ENCODE measurements at regions not wholly inside any gene's neighbourhood (a gene's known extent, or its start where the extent isn't known, plus 50 kb on each side); places are given as distances from the start of the nearest gene placed in this dataset.

DNA sequence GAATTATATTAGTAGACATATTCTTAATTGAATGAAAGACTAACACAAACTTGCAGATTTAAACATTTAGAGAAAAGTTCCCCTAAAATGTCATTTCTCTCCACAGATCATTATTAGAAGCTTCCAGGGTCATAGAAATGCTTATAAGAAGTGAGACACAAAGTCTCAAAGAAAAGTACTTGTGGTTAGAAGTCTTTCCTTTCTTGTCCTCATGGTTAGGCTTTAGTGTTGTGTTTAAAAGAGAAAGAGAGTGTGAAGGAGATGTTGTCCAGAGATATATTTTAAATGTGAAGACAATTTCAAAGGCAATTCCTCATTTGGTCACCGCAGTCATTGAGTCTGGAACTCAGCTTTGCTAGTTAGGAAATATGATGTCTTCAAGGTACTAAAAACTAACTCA is 230.4 kb upstream of the ARPP21 start:
- CTCF ChIA-PET: no interaction called here

More for the DNA sequence above, 230.4 kb upstream of the ARPP21 start:
- no peaks in the 10 kb centered on the region for H3K9me3 ChIP-seq (replicated peaks; ENCODE audit: control insufficient read depth, insufficient read depth, low read length)
- ChIA-PET RAD21 (ENCODE audit: unreplicated experiment) (no interaction called here), SMC1A (ENCODE audit: uncharacterized antibody, unreplicated experiment) (no interaction called here), POLR2A (interaction anchor here (0.6 kb wide), 1 partner anchor 45 kb away, joined by 4 read pairs; no protein-coding TSS in a partner anchor)
- no peak overlapping the region for H3K27ac ChIP-seq (ENCODE audit: control insufficient read depth, insufficient read depth)
- H3K4me3 ChIP-seq: no peak overlapping the region
- BruUV-seq (replicated peaks): no TSS peak
- H3K4me1 ChIP-seq (ENCODE audit: control insufficient read depth, insufficient read depth, low read length): no peaks in the 10 kb centered on the region
- H4K20me1 ChIP-seq (ENCODE audit: control insufficient read depth, insufficient read depth): no peaks in the 10 kb centered on the region
- intact Hi-C loops (cut with micrococcal nuclease; ENCODE audit: unreplicated experiment): no loop called here
- FAIRE-seq (no peak), DNase-seq (ENCODE audit: low read depth, low spot score) (no peak), ATAC-seq (no peak)
- H3K79me2 ChIP-seq (ENCODE audit: control insufficient read depth, insufficient read depth, low read length): no peaks in the 10 kb centered on the region
- 25% methylated on average over 1 of the region's 1 CpG for WGBS (ENCODE audit: insufficient coverage, insufficient replicate concordance, low lambda C conversion rate, missing lambda C conversion rate)
- H3K4me2 ChIP-seq (ENCODE audit: control insufficient read depth, insufficient read depth): no peak overlapping the region
- no peaks in the 10 kb centered on the region for H3K36me3 ChIP-seq (ENCODE audit: control insufficient read depth in 2 of 2, insufficient read depth in 2 of 2, low read length in 1 of 2)
- in situ Hi-C loops (cut with MboI): no loop called here
- no peak overlapping the region for H3K9ac ChIP-seq (ENCODE audit: control insufficient read depth, insufficient read depth, low read length)
- H3K27me3 ChIP-seq (replicated peaks in 1 of 2; ENCODE audit: control insufficient read depth in 2 of 2, insufficient read depth in 2 of 2, low read length in 1 of 2): no peaks in the 10 kb centered on the region
- TF ChIP-seq CHD1 (IDR thresholded peaks at IDR 0.05; ENCODE audit: low read depth, low read length): no peak
- no peak for TF ChIP-seq ZNF207 (IDR thresholded peaks at IDR 0.05; ENCODE audit: borderline replicate concordance)
- no peak for TF ChIP-seq HDAC6 (IDR thresholded peaks at IDR 0.05; ENCODE audit: unreplicated experiment)
- no peak for TF ChIP-seq ZNF384 (IDR thresholded peaks at IDR 0.05; ENCODE audit: borderline replicate concordance, low read depth, low read length)
- TF ChIP-seq YBX1 (IDR thresholded peaks at IDR 0.05): no peak
- TF ChIP-seq, protein P1, sequence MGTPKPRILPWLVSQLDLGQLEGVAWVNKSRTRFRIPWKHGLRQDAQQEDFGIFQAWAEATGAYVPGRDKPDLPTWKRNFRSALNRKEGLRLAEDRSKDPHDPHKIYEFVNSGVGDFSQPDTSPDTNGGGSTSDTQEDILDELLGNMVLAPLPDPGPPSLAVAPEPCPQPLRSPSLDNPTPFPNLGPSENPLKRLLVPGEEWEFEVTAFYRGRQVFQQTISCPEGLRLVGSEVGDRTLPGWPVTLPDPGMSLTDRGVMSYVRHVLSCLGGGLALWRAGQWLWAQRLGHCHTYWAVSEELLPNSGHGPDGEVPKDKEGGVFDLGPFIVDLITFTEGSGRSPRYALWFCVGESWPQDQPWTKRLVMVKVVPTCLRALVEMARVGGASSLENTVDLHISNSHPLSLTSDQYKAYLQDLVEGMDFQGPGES (IDR thresholded peaks at IDR 0.05): no peak
- TF ChIP-seq E2F4 (IDR thresholded peaks at IDR 0.05; ENCODE audit: low read depth, low read length): no peak
- TF ChIP-seq, protein P2, sequence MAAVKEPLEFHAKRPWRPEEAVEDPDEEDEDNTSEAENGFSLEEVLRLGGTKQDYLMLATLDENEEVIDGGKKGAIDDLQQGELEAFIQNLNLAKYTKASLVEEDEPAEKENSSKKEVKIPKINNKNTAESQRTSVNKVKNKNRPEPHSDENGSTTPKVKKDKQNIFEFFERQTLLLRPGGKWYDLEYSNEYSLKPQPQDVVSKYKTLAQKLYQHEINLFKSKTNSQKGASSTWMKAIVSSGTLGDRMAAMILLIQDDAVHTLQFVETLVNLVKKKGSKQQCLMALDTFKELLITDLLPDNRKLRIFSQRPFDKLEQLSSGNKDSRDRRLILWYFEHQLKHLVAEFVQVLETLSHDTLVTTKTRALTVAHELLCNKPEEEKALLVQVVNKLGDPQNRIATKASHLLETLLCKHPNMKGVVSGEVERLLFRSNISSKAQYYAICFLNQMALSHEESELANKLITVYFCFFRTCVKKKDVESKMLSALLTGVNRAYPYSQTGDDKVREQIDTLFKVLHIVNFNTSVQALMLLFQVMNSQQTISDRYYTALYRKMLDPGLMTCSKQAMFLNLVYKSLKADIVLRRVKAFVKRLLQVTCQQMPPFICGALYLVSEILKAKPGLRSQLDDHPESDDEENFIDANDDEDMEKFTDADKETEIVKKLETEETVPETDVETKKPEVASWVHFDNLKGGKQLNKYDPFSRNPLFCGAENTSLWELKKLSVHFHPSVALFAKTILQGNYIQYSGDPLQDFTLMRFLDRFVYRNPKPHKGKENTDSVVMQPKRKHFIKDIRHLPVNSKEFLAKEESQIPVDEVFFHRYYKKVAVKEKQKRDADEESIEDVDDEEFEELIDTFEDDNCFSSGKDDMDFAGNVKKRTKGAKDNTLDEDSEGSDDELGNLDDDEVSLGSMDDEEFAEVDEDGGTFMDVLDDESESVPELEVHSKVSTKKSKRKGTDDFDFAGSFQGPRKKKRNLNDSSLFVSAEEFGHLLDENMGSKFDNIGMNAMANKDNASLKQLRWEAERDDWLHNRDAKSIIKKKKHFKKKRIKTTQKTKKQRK (IDR thresholded peaks at IDR 0.05; ENCODE audit: low read depth, low read length): no peak
- TF ChIP-seq LARP7 (IDR thresholded peaks at IDR 0.05): no peak
- no peak for TF ChIP-seq ATF2 (IDR thresholded peaks at IDR 0.05; ENCODE audit: low read length)
- no peak overlapping the region for H2AFZ ChIP-seq (ENCODE audit: control insufficient read depth, low read depth, low read length)
